Spleen (tissue), 7 donors: ENCODE measurements at regions not wholly inside any gene's neighbourhood (a gene's known extent, or its start where the extent isn't known, plus 50 kb on each side); places are given as distances from the start of the nearest gene placed in this dataset.

Experiments
- CTCF ChIP-seq, 11 experiments: fragments of 200-600 bp in 7 of 11; fragments of 450-650 bp in 4 of 11; sonication (generic) in 4 of 11; IDR thresholded peaks in 8 of 11; conservative IDR thresholded peaks in 3 of 11; 1 replicate in 7 of 11; 2 replicates in 4 of 11; pipeline versions ENCODE4 v1.4.0 to v1.8.0; 2016 to 2021; ENCODE audit warnings: antibody characterized with exemption in 11 of 11, inconsistent platforms in 4 of 11, mild to moderate bottlenecking in 1 of 11
- POLR2A ChIP-seq, 3 donors: fragments of 450-650 bp; IDR thresholded peaks; one replicate each; pipeline ENCODE4 v1.5.1; 2017; ENCODE audit warnings: antibody characterized with exemption in 3 of 3, mild to moderate bottlenecking in 1 of 3
- POLR2AphosphoS5 ChIP-seq, 3 donors: sonication (generic); formaldehyde crosslinking; IDR thresholded peaks; one replicate each; pipeline ENCODE4 v1.5.1; 2017; ENCODE audit warnings: antibody characterized with exemption in 3 of 3
- donor health status: DM: no; HTN: no; CAD: no; lungs with moderate emphysema.
- donor health status: DM: no; HTN: no; CAD: no.
- donor health status: DM: no; HTN: no; CAD: no.

GRCh38 chr15:91358405-91358804 lies 258.3 kb downstream of the SV2B start:
- TF ChIP-seq CTCF (IDR thresholded peaks at IDR 0.05 in 8 of 11, conservative IDR thresholded peaks at IDR 0.05 in 3 of 11) (no peak), POLR2A (IDR thresholded peaks at IDR 0.05) (no peak), POLR2AphosphoS5 (IDR thresholded peaks at IDR 0.05) (no peak)
